SK-N-MC (cell line): ENCODE measurements at regions not wholly inside any gene's neighbourhood (a gene's known extent, or its start where the extent isn't known, plus 50 kb on each side); places are given as distances from the start of the nearest gene placed in this dataset.
"Not testable (repeated sequence)": the region's sequence is repeated elsewhere in the genome, so short reads cannot be mapped to it uniquely, and the experiment has no call there.

ENCODE experiments used
- EZH2 ChIP-seq: fragments of 200-600 bp; sonication (generic); IDR thresholded peaks from one replicate; pipeline ENCODE4 v1.6.1; 2017; ENCODE audit warnings: antibody characterized with exemption
- FOXP2 ChIP-seq: optimal IDR thresholded peaks from 2 replicates; pipeline ENCODE3; 2011; ENCODE audit warnings: mild to moderate bottlenecking, moderate library complexity; ENCODE audit not compliant: insufficient read depth; ENCODE audit errors: extremely low read length, control extremely low read depth
- POLR2AphosphoS5 ChIP-seq: IDR thresholded peaks from 2 replicates; pipeline ENCODE4 v1.6.1; 2012; ENCODE audit warnings: mild to moderate bottlenecking, low read depth, low read length, borderline replicate concordance

DNA sequence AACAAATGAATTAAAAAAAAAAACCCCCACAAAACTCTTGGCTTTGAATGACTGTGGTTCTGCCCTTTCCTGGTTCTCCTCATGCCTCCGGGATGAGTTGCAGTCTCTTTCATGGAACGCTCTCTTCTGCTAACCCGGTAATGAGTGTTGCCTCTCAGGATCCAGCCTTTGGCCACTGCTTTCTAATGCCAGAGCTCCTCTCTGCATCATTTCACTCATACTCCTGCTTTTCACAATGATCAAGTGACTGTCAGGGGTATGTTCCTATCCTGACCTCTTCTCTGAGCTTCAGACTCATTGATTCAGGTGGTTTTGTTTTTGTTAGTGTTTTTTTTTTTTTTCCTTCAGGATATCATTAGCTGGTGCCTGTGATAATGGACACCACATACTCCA, 230.2 kb downstream of the OPA1 start:
- not testable (repeated sequence) for TF ChIP-seq EZH2, FOXP2, POLR2AphosphoS5
